GM18873 (cell line): ENCODE measurements at regions not wholly inside any gene's neighbourhood (a gene's known extent, or its start where the extent isn't known, plus 50 kb on each side); places are given as distances from the start of the nearest gene placed in this dataset.

Source experiments
- ATAC-seq: cut with Tn5 transposase; IDR thresholded peaks from one replicate; pipeline ENCODE4 v1.9.1; 2021; ENCODE audit warnings: mild to moderate bottlenecking, moderate library complexity, moderate number of reproducible peaks; ENCODE audit not compliant: unreplicated experiment, low FRiP score

GRCh38 chr14:86723254-86723624 is 1193.3 kb downstream of the FLRT2 start:
- ATAC-seq: no peak

GRCh38 chr14:86722612-86723253 is 1192.8 kb downstream of the FLRT2 start:
- no peak for ATAC-seq

GRCh38 chr14:86714575-86714974 is 1184.6 kb downstream of the FLRT2 start:
- no peak for ATAC-seq

GRCh38 chr14:86714153-86714552 is 1184.2 kb downstream of the FLRT2 start:
- no peak for ATAC-seq

- ATAC-seq: no peak
Observed at GRCh38 chr14:86712727-86713126, 1182.8 kb downstream of the FLRT2 start.

GRCh38 chr14:86712176-86712575 is 1182.2 kb downstream of the FLRT2 start:
- no peak for ATAC-seq

- no peak for ATAC-seq
Observed at GRCh38 chr14:86708846-86709339, 1178.9 kb downstream of the FLRT2 start.

GRCh38 chr14:86707071-86707470 is 1177.1 kb downstream of the FLRT2 start:
- ATAC-seq: no peak

GRCh38 chr14:86683561-86683960 is 1153.6 kb downstream of the FLRT2 start:
- ATAC-seq: no peak

- ATAC-seq: no peak
Observed at GRCh38 chr14:86675059-86675458, 1145.1 kb downstream of the FLRT2 start.

GRCh38 chr14:86673523-86673969 is 1143.6 kb downstream of the FLRT2 start:
- no peak for ATAC-seq

- no peak for ATAC-seq
Observed at GRCh38 chr14:86672080-86672479, 1142.1 kb downstream of the FLRT2 start.

GRCh38 chr14:86665975-86666374 is 1136.0 kb downstream of the FLRT2 start:
- ATAC-seq: no peak

- no peak for ATAC-seq
Observed at GRCh38 chr14:86662334-86662733, 1132.4 kb downstream of the FLRT2 start.

- no peak for ATAC-seq
Observed at GRCh38 chr14:86654558-86655184, 1124.7 kb downstream of the FLRT2 start.

GRCh38 chr14:86652526-86652925 is 1122.6 kb downstream of the FLRT2 start:
- ATAC-seq: no peak

- no peak for ATAC-seq
Observed at GRCh38 chr14:86646696-86647690, 1117.0 kb downstream of the FLRT2 start.

- no peak for ATAC-seq
Observed at GRCh38 chr14:86646125-86646524, 1116.2 kb downstream of the FLRT2 start.

- ATAC-seq: no peak
Observed at GRCh38 chr14:86641310-86641709, 1111.4 kb downstream of the FLRT2 start.

- ATAC-seq: no peak
Observed at GRCh38 chr14:86640288-86640687, 1110.3 kb downstream of the FLRT2 start.

GRCh38 chr14:86639666-86640065 is 1109.7 kb downstream of the FLRT2 start:
- ATAC-seq: no peak
